ENCODE measurements at regions not wholly inside any gene's neighbourhood (a gene's known extent, or its start where the extent isn't known, plus 50 kb on each side); places are given as distances from the start of the nearest gene placed in this dataset.

DNA sequence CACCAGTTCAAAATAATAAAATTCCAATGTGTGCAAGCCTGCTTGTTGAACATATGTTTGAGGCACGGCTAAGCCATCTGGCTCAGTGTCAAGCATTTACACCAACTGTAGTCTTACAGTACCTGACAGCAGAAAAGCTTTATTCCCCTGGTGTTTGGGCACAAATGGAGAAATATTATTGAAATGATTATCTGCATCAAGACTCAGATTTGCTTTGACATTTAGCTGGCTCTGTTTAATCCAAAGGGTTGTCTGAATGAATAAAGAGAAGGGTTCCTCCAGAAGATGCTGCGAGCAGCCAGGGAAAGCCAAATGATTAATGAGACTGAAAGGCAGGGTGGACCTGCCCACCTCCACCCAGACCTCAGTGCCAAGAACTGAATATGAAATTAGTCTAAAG, 393.2 kb upstream of the GALNT5 start:
- no peak overlapping the region for H3K4me3 ChIP-seq (ENCODE audit: low read length)
- H2AFZ ChIP-seq (ENCODE audit: low read depth, low read length) = no peak overlapping the region
- TF ChIP-seq POLR2AphosphoS5 (IDR thresholded peaks at IDR 0.05) (peak; percentile 95), EP300 (conservative IDR thresholded peaks at IDR 0.05; ENCODE audit: poor library complexity, severe bottlenecking) (peak; percentile 87), TAF1 (IDR thresholded peaks at IDR 0.05; ENCODE audit: low read depth) (no peak)
- no peak overlapping the region for H3K4me2 ChIP-seq (ENCODE audit: low read length)
- H3K9me3 ChIP-seq (ENCODE audit: low read length) = no peaks in the 10 kb centered on the region
- H3K9me2 ChIP-seq (ENCODE audit: insufficient read depth, low read length) = no peaks in the 10 kb centered on the region
- H3K36me3 ChIP-seq (ENCODE audit: insufficient read depth, low read length) = no peaks in the 10 kb centered on the region
- H4K20me1 ChIP-seq (ENCODE audit: insufficient read depth) = no peaks in the 10 kb centered on the region
- no peaks in the 10 kb centered on the region for H3F3A ChIP-seq (ENCODE audit: insufficient read depth, low read length, poor library complexity, severe bottlenecking)
- peaks cover 18% of the 10 kb centered on the region for H3K27me3 ChIP-seq (ENCODE audit: insufficient read depth, low read depth, low read length)
- no peak overlapping the region for H3K27ac ChIP-seq (ENCODE audit: low read length)
- H3K9ac ChIP-seq (ENCODE audit: low read length) = no peak overlapping the region
- H3K79me2 ChIP-seq (replicated peaks; ENCODE audit: insufficient read depth, low read length) = no peaks in the 10 kb centered on the region

DNA sequence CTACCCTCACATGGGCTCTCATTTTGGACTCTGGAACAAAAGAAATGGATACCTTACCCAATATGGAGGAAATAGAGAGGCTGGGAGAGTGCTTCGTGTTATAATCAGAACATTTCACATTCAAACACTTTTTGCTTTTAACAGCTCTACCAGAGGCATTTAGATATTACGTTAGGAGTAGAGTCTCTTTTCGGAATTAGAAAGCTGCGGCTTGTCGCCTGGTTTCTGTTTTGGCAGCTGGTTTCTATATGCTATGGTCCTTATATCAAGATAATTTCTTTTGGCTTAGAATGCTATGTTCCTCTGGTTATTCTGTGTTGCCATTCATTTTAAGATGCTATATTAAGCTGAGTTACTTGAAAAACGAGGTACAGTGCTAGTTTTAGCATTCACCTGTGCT, 392.8 kb upstream of the GALNT5 start:
- no peaks in the 10 kb centered on the region for H3K79me2 ChIP-seq (replicated peaks; ENCODE audit: insufficient read depth, low read length)
- H3K27ac ChIP-seq (ENCODE audit: low read length) = no peak overlapping the region
- H3F3A ChIP-seq (ENCODE audit: insufficient read depth, low read length, poor library complexity, severe bottlenecking) = no peaks in the 10 kb centered on the region
- no peak overlapping the region for H3K9ac ChIP-seq (ENCODE audit: low read length)
- peaks cover 20% of the 10 kb centered on the region for H3K27me3 ChIP-seq (ENCODE audit: insufficient read depth, low read depth, low read length)
- TF ChIP-seq SMC3 (conservative IDR thresholded peaks at IDR 0.05; ENCODE audit: poor library complexity) (no peak), TAF1 (IDR thresholded peaks at IDR 0.05; ENCODE audit: low read depth) (no peak), EP300 (conservative IDR thresholded peaks at IDR 0.05; ENCODE audit: poor library complexity, severe bottlenecking) (no peak), RAD21 (conservative IDR thresholded peaks at IDR 0.05) (no peak), EZH2 (IDR thresholded peaks at IDR 0.05; ENCODE audit: borderline replicate concordance, insufficient read depth, low read length, poor library complexity, severe bottlenecking) (no peak), POLR2AphosphoS5 (IDR thresholded peaks at IDR 0.05) (no peak), MXI1 (conservative IDR thresholded peaks at IDR 0.05; ENCODE audit: poor library complexity, severe bottlenecking) (no peak)
- TF ChIP-seq, protein P1, sequence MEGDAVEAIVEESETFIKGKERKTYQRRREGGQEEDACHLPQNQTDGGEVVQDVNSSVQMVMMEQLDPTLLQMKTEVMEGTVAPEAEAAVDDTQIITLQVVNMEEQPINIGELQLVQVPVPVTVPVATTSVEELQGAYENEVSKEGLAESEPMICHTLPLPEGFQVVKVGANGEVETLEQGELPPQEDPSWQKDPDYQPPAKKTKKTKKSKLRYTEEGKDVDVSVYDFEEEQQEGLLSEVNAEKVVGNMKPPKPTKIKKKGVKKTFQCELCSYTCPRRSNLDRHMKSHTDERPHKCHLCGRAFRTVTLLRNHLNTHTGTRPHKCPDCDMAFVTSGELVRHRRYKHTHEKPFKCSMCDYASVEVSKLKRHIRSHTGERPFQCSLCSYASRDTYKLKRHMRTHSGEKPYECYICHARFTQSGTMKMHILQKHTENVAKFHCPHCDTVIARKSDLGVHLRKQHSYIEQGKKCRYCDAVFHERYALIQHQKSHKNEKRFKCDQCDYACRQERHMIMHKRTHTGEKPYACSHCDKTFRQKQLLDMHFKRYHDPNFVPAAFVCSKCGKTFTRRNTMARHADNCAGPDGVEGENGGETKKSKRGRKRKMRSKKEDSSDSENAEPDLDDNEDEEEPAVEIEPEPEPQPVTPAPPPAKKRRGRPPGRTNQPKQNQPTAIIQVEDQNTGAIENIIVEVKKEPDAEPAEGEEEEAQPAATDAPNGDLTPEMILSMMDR (IDR thresholded peaks at IDR 0.05; ENCODE audit: poor library complexity, severe bottlenecking) = no peak
- TF ChIP-seq, protein P2, sequence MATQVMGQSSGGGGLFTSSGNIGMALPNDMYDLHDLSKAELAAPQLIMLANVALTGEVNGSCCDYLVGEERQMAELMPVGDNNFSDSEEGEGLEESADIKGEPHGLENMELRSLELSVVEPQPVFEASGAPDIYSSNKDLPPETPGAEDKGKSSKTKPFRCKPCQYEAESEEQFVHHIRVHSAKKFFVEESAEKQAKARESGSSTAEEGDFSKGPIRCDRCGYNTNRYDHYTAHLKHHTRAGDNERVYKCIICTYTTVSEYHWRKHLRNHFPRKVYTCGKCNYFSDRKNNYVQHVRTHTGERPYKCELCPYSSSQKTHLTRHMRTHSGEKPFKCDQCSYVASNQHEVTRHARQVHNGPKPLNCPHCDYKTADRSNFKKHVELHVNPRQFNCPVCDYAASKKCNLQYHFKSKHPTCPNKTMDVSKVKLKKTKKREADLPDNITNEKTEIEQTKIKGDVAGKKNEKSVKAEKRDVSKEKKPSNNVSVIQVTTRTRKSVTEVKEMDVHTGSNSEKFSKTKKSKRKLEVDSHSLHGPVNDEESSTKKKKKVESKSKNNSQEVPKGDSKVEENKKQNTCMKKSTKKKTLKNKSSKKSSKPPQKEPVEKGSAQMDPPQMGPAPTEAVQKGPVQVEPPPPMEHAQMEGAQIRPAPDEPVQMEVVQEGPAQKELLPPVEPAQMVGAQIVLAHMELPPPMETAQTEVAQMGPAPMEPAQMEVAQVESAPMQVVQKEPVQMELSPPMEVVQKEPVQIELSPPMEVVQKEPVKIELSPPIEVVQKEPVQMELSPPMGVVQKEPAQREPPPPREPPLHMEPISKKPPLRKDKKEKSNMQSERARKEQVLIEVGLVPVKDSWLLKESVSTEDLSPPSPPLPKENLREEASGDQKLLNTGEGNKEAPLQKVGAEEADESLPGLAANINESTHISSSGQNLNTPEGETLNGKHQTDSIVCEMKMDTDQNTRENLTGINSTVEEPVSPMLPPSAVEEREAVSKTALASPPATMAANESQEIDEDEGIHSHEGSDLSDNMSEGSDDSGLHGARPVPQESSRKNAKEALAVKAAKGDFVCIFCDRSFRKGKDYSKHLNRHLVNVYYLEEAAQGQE (IDR thresholded peaks at IDR 0.05; ENCODE audit: borderline replicate concordance) = no peak
- no peaks in the 10 kb centered on the region for H3K9me2 ChIP-seq (ENCODE audit: insufficient read depth, low read length)
- no peaks in the 10 kb centered on the region for H4K20me1 ChIP-seq (ENCODE audit: insufficient read depth)
- no peaks in the 10 kb centered on the region for H3K36me3 ChIP-seq (ENCODE audit: insufficient read depth, low read length)
- H3K4me2 ChIP-seq (ENCODE audit: low read length) = no peak overlapping the region
- H3K9me3 ChIP-seq (ENCODE audit: low read length) = no peaks in the 10 kb centered on the region
- no peak overlapping the region for H2AFZ ChIP-seq (ENCODE audit: low read depth, low read length)
- H3K4me3 ChIP-seq (ENCODE audit: low read length) = no peak overlapping the region

GRCh38 chr2:156867201-156867600, 390.3 kb upstream of the GALNT5 start:
- no peaks in the 10 kb centered on the region for H3K9me3 ChIP-seq (ENCODE audit: low read length)

More at GRCh38 chr2:156867201-156867600, 390.3 kb upstream of the GALNT5 start:
- no peak overlapping the region for H3K4me2 ChIP-seq (ENCODE audit: low read length)
- no peaks in the 10 kb centered on the region for H3K9me2 ChIP-seq (ENCODE audit: insufficient read depth, low read length)
- H3K79me2 ChIP-seq (replicated peaks; ENCODE audit: insufficient read depth, low read length) = no peaks in the 10 kb centered on the region
- H4K20me1 ChIP-seq (ENCODE audit: insufficient read depth) = no peaks in the 10 kb centered on the region
- peaks cover 17% of the 10 kb centered on the region for H3K27me3 ChIP-seq (ENCODE audit: insufficient read depth, low read depth, low read length)
- no peak overlapping the region for H3K27ac ChIP-seq (ENCODE audit: low read length)
- no peak overlapping the region for H2AFZ ChIP-seq (ENCODE audit: low read depth, low read length)
- no peaks in the 10 kb centered on the region for H3K36me3 ChIP-seq (ENCODE audit: insufficient read depth, low read length)
- no peak overlapping the region for H3K9ac ChIP-seq (ENCODE audit: low read length)
- H3K4me3 ChIP-seq (ENCODE audit: low read length) = no peak overlapping the region
- TF ChIP-seq SMC3 (conservative IDR thresholded peaks at IDR 0.05; ENCODE audit: poor library complexity) (no peak), POLR2AphosphoS5 (IDR thresholded peaks at IDR 0.05) (no peak), RAD21 (conservative IDR thresholded peaks at IDR 0.05) (no peak), TAF1 (IDR thresholded peaks at IDR 0.05; ENCODE audit: low read depth) (no peak), MXI1 (conservative IDR thresholded peaks at IDR 0.05; ENCODE audit: poor library complexity, severe bottlenecking) (no peak), EZH2 (IDR thresholded peaks at IDR 0.05; ENCODE audit: borderline replicate concordance, insufficient read depth, low read length, poor library complexity, severe bottlenecking) (no peak), EP300 (conservative IDR thresholded peaks at IDR 0.05; ENCODE audit: poor library complexity, severe bottlenecking) (no peak)
- TF ChIP-seq, protein P1 (IDR thresholded peaks at IDR 0.05; ENCODE audit: poor library complexity, severe bottlenecking) = no peak
- TF ChIP-seq, protein P2 (IDR thresholded peaks at IDR 0.05; ENCODE audit: borderline replicate concordance) = no peak
- H3F3A ChIP-seq (ENCODE audit: insufficient read depth, low read length, poor library complexity, severe bottlenecking) = no peaks in the 10 kb centered on the region
